Activated naive CD8-positive, alpha-beta T cell treated with anti-CD3 and anti-CD28 coated beads for 36 hours (primary cell): ENCODE measurements at regions not wholly inside any gene's neighbourhood (a gene's known extent, or its start where the extent isn't known, plus 50 kb on each side); places are given as distances from the start of the nearest gene placed in this dataset.
"Not testable (repeated sequence)": the region's sequence is repeated elsewhere in the genome, so short reads cannot be mapped to it uniquely, and the experiment has no call there.

Source experiments
- DNase-seq: peaks from one replicate; pipeline ENCODE4 v3.0.0; 2021
- H3K27ac Mint-ChIP-seq: one replicate; pipeline ENCODE4 v1.8.0; 2022; ENCODE audit warnings: mild to moderate bottlenecking, moderate library complexity, mixed read lengths
- H3K27me3 Mint-ChIP-seq: one replicate; pipeline ENCODE4 v1.8.0; 2022; ENCODE audit warnings: mild to moderate bottlenecking, mixed read lengths
- H3K36me3 Mint-ChIP-seq: one replicate; pipeline ENCODE4 v1.8.0; 2021; ENCODE audit warnings: mild to moderate bottlenecking, mixed read lengths
- H3K4me1 Mint-ChIP-seq: one replicate; pipeline ENCODE4 v1.8.0; 2021; ENCODE audit warnings: mixed read lengths
- H3K4me3 Mint-ChIP-seq: one replicate; pipeline ENCODE4 v1.8.0; 2022; ENCODE audit warnings: mild to moderate bottlenecking, moderate library complexity, mixed read lengths
- H3K9me3 Mint-ChIP-seq: one replicate; pipeline ENCODE4 v1.8.0; 2022; ENCODE audit warnings: mixed read lengths

GRCh38 chr5:120092649-120093048, 371.5 kb upstream of the PRR16 start:
- no peak overlapping the region for H3K27ac Mint-ChIP-seq
- no peak for DNase-seq
- H3K27me3 Mint-ChIP-seq = peaks cover 4% of the 10 kb centered on the region
- H3K36me3 Mint-ChIP-seq = no peaks in the 10 kb centered on the region
- no peak overlapping the region for H3K4me3 Mint-ChIP-seq
- H3K4me1 Mint-ChIP-seq = peaks cover 7% of the 10 kb centered on the region
- H3K9me3 Mint-ChIP-seq = no peaks in the 10 kb centered on the region

DNA sequence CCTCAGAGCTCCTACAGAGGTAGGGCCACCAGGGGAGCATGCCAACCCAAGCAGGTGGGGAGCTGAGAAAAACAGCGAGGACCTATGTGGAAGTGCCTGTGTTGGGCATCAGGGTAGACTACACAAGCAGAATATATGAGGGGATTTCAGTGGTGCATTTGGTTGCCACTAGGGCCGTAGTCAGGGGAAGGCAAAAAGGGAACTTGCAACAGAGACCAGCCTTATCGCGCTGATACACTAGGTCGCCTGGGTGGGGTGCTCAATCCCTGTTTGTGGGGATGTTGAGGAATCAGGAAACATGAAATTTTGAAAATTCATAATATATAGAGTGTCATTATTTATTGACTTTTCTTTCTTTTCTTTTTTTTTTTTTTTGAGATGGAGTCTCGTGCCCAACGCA, 370.9 kb upstream of the PRR16 start:
- Mint-ChIP-seq H3K36me3 (no peaks in the 10 kb centered on the region), H3K4me1 (peaks cover 7% of the 10 kb centered on the region), H3K27ac (no peak overlapping the region), H3K4me3 (no peak overlapping the region), H3K9me3 (no peaks in the 10 kb centered on the region), H3K27me3 (peaks cover 4% of the 10 kb centered on the region)
- no peak for DNase-seq

DNA sequence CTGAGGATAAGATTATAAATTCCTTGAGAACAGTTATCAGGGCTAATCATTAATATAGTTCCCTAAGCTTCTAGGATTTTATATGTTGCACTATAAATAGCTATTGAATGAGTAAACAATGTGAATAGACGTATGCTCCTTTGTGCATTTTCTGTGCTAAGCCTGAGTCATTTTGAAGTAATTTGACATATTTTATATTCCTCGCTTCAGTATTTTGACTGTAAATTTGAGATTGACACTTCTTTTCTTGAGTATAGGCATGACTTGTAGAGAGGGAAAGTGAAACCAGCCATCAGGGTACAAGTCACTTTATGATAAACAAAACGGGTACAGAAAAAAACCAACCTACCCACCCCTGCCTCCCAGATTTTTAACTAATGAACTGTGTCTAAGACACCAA, 367.7 kb upstream of the PRR16 start:
- H3K9me3 Mint-ChIP-seq = no peaks in the 10 kb centered on the region

GRCh38 chr5:120098426-120098825, 365.7 kb upstream of the PRR16 start:
- Mint-ChIP-seq H3K36me3 (no peaks in the 10 kb centered on the region), H3K4me3 (no peak overlapping the region), H3K27me3 (peaks cover 3% of the 10 kb centered on the region), H3K4me1 (peaks cover 4% of the 10 kb centered on the region), H3K9me3 (no peaks in the 10 kb centered on the region), H3K27ac (no peak overlapping the region)
- no peak for DNase-seq

More for the DNA sequence above, 367.7 kb upstream of the PRR16 start:
- Mint-ChIP-seq H3K4me3 (no peak overlapping the region), H3K27ac (no peak overlapping the region), H3K4me1 (peaks cover 4% of the 10 kb centered on the region), H3K27me3 (peaks cover 3% of the 10 kb centered on the region), H3K36me3 (no peaks in the 10 kb centered on the region)
- no peak for DNase-seq

GRCh38 chr5:120098902-120099535, 365.1 kb upstream of the PRR16 start:
- peaks cover 4% of the 10 kb centered on the region for H3K4me1 Mint-ChIP-seq
- H3K9me3 Mint-ChIP-seq = no peaks in the 10 kb centered on the region
- peaks cover 3% of the 10 kb centered on the region for H3K27me3 Mint-ChIP-seq
- DNase-seq = no peak
- H3K36me3 Mint-ChIP-seq = no peaks in the 10 kb centered on the region
- no peak overlapping the region for H3K4me3 Mint-ChIP-seq
- H3K27ac Mint-ChIP-seq = no peak overlapping the region

- no peak overlapping the region for H3K4me3 Mint-ChIP-seq
- no peaks in the 10 kb centered on the region for H3K9me3 Mint-ChIP-seq
- no peak for DNase-seq
- peaks cover 3% of the 10 kb centered on the region for H3K27me3 Mint-ChIP-seq
- no peak overlapping the region for H3K27ac Mint-ChIP-seq
- no peaks in the 10 kb centered on the region for H3K36me3 Mint-ChIP-seq
- H3K4me1 Mint-ChIP-seq = no peaks in the 10 kb centered on the region
These were observed 362.3 kb upstream of the PRR16 start for GRCh38 chr5:120101771-120102170.

- Mint-ChIP-seq H3K4me1 (no peaks in the 10 kb centered on the region), H3K9me3 (no peaks in the 10 kb centered on the region), H3K4me3 (no peak overlapping the region), H3K27me3 (peaks cover 5% of the 10 kb centered on the region), H3K27ac (no peak overlapping the region), H3K36me3 (no peaks in the 10 kb centered on the region)
- DNase-seq = no peak
These were observed 360.6 kb upstream of the PRR16 start for GRCh38 chr5:120103495-120103894.

- Mint-ChIP-seq H3K9me3 (no peaks in the 10 kb centered on the region), H3K36me3 (no peaks in the 10 kb centered on the region), H3K4me3 (no peak overlapping the region), H3K27ac (no peak overlapping the region), H3K4me1 (no peaks in the 10 kb centered on the region), H3K27me3 (peaks cover 5% of the 10 kb centered on the region)
- DNase-seq = no peak
These were observed 357.1 kb upstream of the PRR16 start for GRCh38 chr5:120106912-120107525.

GRCh38 chr5:120108586-120109248, 355.4 kb upstream of the PRR16 start:
- peaks cover 5% of the 10 kb centered on the region for H3K27me3 Mint-ChIP-seq
- H3K4me3 Mint-ChIP-seq = no peak overlapping the region
- H3K27ac Mint-ChIP-seq = no peak overlapping the region
- H3K36me3 Mint-ChIP-seq = no peaks in the 10 kb centered on the region
- H3K4me1 Mint-ChIP-seq = no peaks in the 10 kb centered on the region
- no peak for DNase-seq
- H3K9me3 Mint-ChIP-seq = peaks cover 1% of the 10 kb centered on the region

DNA sequence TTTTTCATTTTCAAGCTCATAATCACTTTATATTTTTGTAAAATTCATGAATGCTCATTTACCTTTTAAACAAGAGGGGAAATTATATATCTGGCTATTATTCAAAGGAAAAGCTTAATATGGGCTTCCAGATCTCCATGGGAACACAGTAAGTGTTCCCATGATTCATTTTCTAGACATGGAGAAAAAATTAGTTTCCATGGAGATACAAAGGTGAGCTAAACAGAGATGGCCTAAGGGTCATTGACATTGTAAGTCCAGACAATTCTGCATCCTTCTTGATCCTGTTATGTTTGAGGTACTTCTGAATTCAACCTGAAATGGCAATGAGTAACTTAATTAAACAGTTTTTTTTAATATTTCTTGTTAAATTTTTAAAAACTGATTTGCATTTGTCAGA, 341.4 kb upstream of the PRR16 start:
- no peak for DNase-seq
- H3K9me3 Mint-ChIP-seq = peaks cover 10% of the 10 kb centered on the region
- no peak overlapping the region for H3K27ac Mint-ChIP-seq
- no peaks in the 10 kb centered on the region for H3K36me3 Mint-ChIP-seq
- H3K4me3 Mint-ChIP-seq = no peak overlapping the region
- H3K4me1 Mint-ChIP-seq = no peaks in the 10 kb centered on the region
- H3K27me3 Mint-ChIP-seq = no peaks in the 10 kb centered on the region

DNA sequence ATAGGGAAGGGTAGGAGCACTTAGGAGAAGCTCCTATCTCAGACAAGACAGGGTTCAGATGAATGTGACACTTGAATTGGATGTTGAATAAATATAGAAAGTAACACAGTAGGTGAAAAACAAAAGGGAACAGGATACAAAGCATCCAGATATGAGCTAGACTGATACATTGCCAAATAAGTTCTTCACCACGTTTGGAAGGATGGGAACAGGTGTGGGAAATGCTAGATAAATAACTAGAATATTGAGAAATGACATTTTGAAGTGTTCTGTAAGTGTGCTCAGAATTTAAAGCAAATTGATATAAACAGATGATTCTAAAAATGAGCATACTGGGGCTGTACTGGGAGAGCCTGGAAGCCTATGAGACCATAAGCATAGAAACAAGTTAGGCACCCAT, 340.1 kb upstream of the PRR16 start:
- H3K27me3 Mint-ChIP-seq = no peaks in the 10 kb centered on the region
- H3K36me3 Mint-ChIP-seq = no peaks in the 10 kb centered on the region
- no peak for DNase-seq
- no peaks in the 10 kb centered on the region for H3K4me1 Mint-ChIP-seq
- H3K27ac Mint-ChIP-seq = no peak overlapping the region
- peaks cover 7% of the 10 kb centered on the region for H3K9me3 Mint-ChIP-seq
- no peak overlapping the region for H3K4me3 Mint-ChIP-seq

- H3K4me1 Mint-ChIP-seq = no peaks in the 10 kb centered on the region
- peaks cover 6% of the 10 kb centered on the region for H3K9me3 Mint-ChIP-seq
- H3K27ac Mint-ChIP-seq = no peak overlapping the region
- H3K36me3 Mint-ChIP-seq = no peaks in the 10 kb centered on the region
- no peaks in the 10 kb centered on the region for H3K27me3 Mint-ChIP-seq
- H3K4me3 Mint-ChIP-seq = no peak overlapping the region
- no peak for DNase-seq
These were observed 339.1 kb upstream of the PRR16 start for GRCh38 chr5:120124961-120125360.

DNA sequence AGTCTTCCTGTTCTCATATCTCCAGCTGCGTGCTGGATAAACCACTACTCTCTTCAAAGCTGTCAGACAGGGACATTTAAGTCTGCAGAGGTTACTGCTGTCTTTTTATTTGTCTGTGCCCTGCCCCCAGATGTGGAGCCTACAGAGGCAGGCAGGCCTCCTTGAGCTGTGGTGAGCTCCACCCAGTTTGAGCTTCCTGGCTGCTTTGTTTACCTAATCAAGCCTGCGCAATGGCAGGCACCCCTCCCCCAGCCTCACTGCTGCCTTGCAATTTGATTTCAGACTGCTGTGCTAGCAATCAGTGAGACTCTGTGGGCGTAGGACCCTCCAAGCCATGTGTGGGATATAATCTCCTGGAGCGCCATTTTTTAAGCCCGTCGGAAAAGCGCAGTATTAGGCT, 331.8 kb upstream of the PRR16 start:
- H3K36me3 Mint-ChIP-seq, DNase-seq, H3K27me3 Mint-ChIP-seq, H3K9me3 Mint-ChIP-seq, H3K4me1 Mint-ChIP-seq, H3K27ac Mint-ChIP-seq, H3K4me3 Mint-ChIP-seq: not testable (repeated sequence)

- Mint-ChIP-seq H3K27ac (no peak overlapping the region), H3K36me3 (no peaks in the 10 kb centered on the region)
These were observed 329.2 kb upstream of the PRR16 start for GRCh38 chr5:120134944-120135343.

GRCh38 chr5:120137582-120137981, 326.5 kb upstream of the PRR16 start:
- H3K4me3 Mint-ChIP-seq = no peak overlapping the region
- H3K9me3 Mint-ChIP-seq = no peaks in the 10 kb centered on the region
- no peaks in the 10 kb centered on the region for H3K27me3 Mint-ChIP-seq
- no peak for DNase-seq
- H3K4me1 Mint-ChIP-seq = no peaks in the 10 kb centered on the region
- no peak overlapping the region for H3K27ac Mint-ChIP-seq
- H3K36me3 Mint-ChIP-seq = no peaks in the 10 kb centered on the region

More at GRCh38 chr5:120134944-120135343, 329.2 kb upstream of the PRR16 start:
- no peaks in the 10 kb centered on the region for H3K27me3 Mint-ChIP-seq
- H3K9me3 Mint-ChIP-seq = peaks cover 5% of the 10 kb centered on the region
- no peak overlapping the region for H3K4me3 Mint-ChIP-seq
- H3K4me1 Mint-ChIP-seq = no peaks in the 10 kb centered on the region
- DNase-seq = no peak

- Mint-ChIP-seq H3K27ac (no peak overlapping the region), H3K4me3 (no peak overlapping the region), H3K36me3 (no peaks in the 10 kb centered on the region), H3K4me1 (no peaks in the 10 kb centered on the region), H3K9me3 (no peaks in the 10 kb centered on the region), H3K27me3 (no peaks in the 10 kb centered on the region)
- no peak for DNase-seq
These were observed 325.1 kb upstream of the PRR16 start for GRCh38 chr5:120139039-120139438.
